Psoas muscle (tissue), 7 donors: ENCODE measurements at regions not wholly inside any gene's neighbourhood (a gene's known extent, or its start where the extent isn't known, plus 50 kb on each side); places are given as distances from the start of the nearest gene placed in this dataset.

Experiments
- ATAC-seq, 4 donors: fragments of 200-7000 bp; cut with Tn5 transposase; one replicate each; pipeline ENCODE4 v1.9.1; 2020; ENCODE audit warnings: moderate library complexity in 3 of 4, mild to moderate bottlenecking in 2 of 4
- DNase-seq, 2 donors: peaks; one replicate each; pipeline ENCODE4 v3.0.0-alpha.2; 2020
- H3K27ac ChIP-seq: fragments of 200-600 bp; one replicate; pipeline ENCODE4 v1.8.0; 2022
- H3K27me3 ChIP-seq, 3 donors: fragments of 200-600 bp in 1 of 3; one replicate each; pipeline versions ENCODE4 v1.6.1 to v1.8.0; 2013 to 2022; ENCODE audit warnings: low read length in 2 of 3, mild to moderate bottlenecking in 2 of 3, moderate library complexity in 1 of 3; ENCODE audit not compliant: insufficient read depth in 3 of 3
- H3K36me3 ChIP-seq, 2 donors: fragments of 200-600 bp in 1 of 2; one replicate each; pipeline versions ENCODE4 v1.6.1 to v1.8.0; 2013 to 2022; ENCODE audit warnings: low read depth in 1 of 2, mild to moderate bottlenecking in 1 of 2, moderate library complexity in 1 of 2; ENCODE audit not compliant: insufficient read depth in 1 of 2
- H3K4me1 ChIP-seq: fragments of 200-600 bp; one replicate; pipeline ENCODE4 v1.8.0; 2022
- H3K4me3 ChIP-seq: fragments of 200-600 bp; one replicate; pipeline ENCODE4 v1.8.0; 2022; ENCODE audit warnings: mild to moderate bottlenecking
- H3K9me3 ChIP-seq: fragments of 200-600 bp; one replicate; pipeline ENCODE4 v1.8.0; 2022
- WGBS, 3 donors: extraction: QIAGEN DNeasy Blood & Tissue Kit; methylation state at CpG; one replicate each; pipeline versions ENCODE4 v1.1.6 to v1.1.7; 2013; 5-methylcytosine and 5-hydroxymethylcytosine counted together
- intact Hi-C, 2 donors: fragments of 100-400 bp; cut with DNase I; formaldehyde crosslinking; loops; one replicate each; pipeline versions ENCODE4 v1.11.0 to v1.14.2; 2022
- TF ChIP-seq, protein P1 (sequence below): fragments of 200-600 bp; IDR thresholded peaks from one replicate; pipeline ENCODE4 v1.8.0; 2022; ENCODE audit warnings: antibody characterized with exemption
- donor health status: healthy with polysubstance abuse.
- donor health status: DM: no; HTN: no; CAD: no; lungs with moderate emphysema.
- donor health status: Bipolar disorder and iron deficiency.
- donor health status: healthy.
- donor health status: DM: yes; HTN: yes; CAD: no.
- donor health status: DM: no; HTN: no; CAD: no.
- donor health status: DM: yes; HTN: yes; CAD: no.

DNA sequence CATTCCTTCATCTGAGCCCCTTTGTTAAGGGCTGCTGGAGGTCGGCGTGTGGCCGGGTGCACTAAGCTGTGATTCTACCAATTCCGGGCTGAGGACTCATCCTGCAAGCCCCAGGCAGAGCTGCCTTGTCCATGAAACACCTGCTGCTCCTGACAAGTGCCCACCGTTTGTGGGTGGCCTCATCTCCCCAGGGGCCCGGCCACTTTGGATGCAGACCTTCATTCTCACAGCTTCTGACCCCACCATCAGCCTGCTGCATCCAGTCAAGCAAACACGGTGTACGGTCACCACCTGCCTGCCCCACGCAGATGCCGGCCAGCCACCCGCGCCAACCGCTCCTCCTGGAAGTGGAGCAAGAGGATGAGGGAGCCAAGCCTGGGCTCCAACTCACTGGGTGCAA is 382.7 kb downstream of the THBS2 start:
- intact Hi-C loops, result no loop called here

DNA sequence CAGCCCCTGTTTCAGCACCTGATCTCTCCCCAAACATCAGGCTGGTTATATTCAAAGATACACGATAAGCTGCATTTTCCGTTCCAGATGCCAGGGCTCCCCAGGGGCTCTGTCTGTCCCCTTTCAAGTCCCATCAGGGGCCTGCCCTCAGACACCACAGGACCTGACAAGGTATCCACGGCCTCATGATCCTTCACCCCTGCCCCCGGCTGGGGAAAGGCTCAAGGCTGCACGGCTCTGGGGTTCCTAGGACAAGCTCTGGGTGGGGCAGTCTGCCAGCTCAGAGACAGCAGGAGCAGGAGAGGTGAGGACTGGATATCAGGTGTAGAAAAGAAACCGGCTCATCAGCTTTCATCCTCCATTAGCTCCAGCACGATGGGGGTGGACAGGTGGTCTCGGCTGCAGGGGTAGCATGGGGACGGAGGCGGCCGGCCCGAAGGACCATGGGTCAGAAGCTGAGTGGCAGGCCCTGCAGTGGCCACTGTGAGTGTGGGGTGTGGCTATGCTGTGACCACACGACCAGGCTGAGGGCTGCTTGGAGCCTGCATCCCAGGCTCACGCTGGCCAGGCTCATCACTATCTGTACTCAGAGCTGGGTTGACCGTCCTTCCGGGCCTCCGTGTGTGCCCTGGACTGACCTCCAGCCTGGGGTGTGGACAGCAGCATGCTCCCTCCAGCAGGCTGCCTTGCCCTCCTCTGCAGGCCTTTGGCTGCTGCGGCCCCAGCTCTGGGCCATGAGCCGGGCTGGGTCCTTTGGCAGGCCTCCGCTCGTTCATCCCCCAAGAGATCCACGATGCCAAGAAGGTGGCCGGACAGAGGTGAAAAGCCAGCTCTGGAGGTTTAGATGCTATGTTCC is 386.2 kb downstream of the THBS2 start:
- TF ChIP-seq, protein P1, sequence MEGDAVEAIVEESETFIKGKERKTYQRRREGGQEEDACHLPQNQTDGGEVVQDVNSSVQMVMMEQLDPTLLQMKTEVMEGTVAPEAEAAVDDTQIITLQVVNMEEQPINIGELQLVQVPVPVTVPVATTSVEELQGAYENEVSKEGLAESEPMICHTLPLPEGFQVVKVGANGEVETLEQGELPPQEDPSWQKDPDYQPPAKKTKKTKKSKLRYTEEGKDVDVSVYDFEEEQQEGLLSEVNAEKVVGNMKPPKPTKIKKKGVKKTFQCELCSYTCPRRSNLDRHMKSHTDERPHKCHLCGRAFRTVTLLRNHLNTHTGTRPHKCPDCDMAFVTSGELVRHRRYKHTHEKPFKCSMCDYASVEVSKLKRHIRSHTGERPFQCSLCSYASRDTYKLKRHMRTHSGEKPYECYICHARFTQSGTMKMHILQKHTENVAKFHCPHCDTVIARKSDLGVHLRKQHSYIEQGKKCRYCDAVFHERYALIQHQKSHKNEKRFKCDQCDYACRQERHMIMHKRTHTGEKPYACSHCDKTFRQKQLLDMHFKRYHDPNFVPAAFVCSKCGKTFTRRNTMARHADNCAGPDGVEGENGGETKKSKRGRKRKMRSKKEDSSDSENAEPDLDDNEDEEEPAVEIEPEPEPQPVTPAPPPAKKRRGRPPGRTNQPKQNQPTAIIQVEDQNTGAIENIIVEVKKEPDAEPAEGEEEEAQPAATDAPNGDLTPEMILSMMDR, result no peak
- peaks cover 10% of the 10 kb centered on the region for H3K4me1 ChIP-seq
- 81 to 87% (median 83%) methylated on average over 21 to 23 of the region's 23 CpGs for WGBS, 3 donors
- DNase-seq (no peak), ATAC-seq (no peak)
- no peak overlapping the region for H3K4me3 ChIP-seq
- H3K9me3 ChIP-seq, result no peaks in the 10 kb centered on the region
- no peak overlapping the region for H3K27ac ChIP-seq
- no peaks in the 10 kb centered on the region for H3K27me3 ChIP-seq
- intact Hi-C loops, result no loop called here
- no peaks in the 10 kb centered on the region for H3K36me3 ChIP-seq

More for the DNA sequence above, 382.7 kb downstream of the THBS2 start:
- peaks cover 0 to 6% (median 0%) of the 10 kb centered on the region in 3 donors for H3K27me3 ChIP-seq
- H3K9me3 ChIP-seq, result no peaks in the 10 kb centered on the region
- H3K27ac ChIP-seq, result no peak overlapping the region
- ATAC-seq, result no peak
- WGBS, 3 donors, result 65 to 77% (median 68%) methylated on average over 13 of the region's 13 CpGs
- H3K4me1 ChIP-seq, result peaks cover 1% of the 10 kb centered on the region
- DNase-seq, result no peak
- H3K36me3 ChIP-seq, result no peaks in the 10 kb centered on the region
- H3K4me3 ChIP-seq, result no peak overlapping the region
- TF ChIP-seq, protein P1, result no peak

DNA sequence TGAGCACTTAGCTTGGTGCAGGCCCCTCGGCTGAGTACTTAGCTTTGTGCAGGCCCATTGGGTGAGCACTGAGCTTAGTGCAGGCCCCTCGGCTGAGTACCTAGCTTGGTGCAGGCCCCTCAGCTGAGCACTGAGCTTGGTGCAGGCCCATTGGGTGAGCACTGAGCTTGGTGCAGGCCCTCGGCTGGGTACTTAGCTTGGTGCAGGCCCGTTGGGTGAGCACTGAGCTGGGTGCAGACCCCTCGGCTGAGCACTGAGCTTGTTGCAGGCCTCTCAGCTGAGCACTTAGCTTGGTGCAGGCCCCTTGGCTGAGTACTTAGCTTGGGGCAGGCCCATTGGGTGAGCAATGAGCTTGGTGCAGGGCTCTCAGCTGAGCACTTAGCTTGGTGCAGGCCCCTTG is 387.1 kb downstream of the THBS2 start:
- Histone ChIP-seq H3K27me3 (no peaks in the 10 kb centered on the region), H3K4me3 (no peak overlapping the region), H3K27ac (no peak overlapping the region), H3K9me3 (no peaks in the 10 kb centered on the region), H3K4me1 (peaks cover 10% of the 10 kb centered on the region), H3K36me3 (no peaks in the 10 kb centered on the region)
- TF ChIP-seq, protein P1, result no peak
- 90 to 94% (median 92%) methylated on average over 5 of the region's 5 CpGs for WGBS, 3 donors
- ATAC-seq (peak in 2 of 4 donors; percentile 19 to 32), DNase-seq (no peak)
- intact Hi-C loops, result no loop called here

DNA sequence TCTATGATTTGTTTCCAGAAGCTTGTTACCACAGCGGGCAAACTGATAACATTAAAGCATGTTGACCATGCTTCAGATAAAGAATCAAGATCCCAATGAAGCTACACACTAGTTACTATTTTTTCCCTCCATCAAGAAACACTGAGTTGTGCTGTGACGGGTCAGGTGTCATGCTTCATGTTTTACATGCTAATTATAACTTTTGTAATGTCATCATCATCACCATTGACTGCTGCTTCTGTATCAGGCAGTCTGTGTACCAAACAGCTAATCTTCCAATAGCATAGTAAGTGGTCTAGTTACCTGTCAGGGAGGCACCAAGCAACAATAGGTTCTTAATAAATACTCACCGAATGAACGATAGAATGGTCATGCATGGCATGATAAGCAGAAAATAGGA is 388.1 kb downstream of the THBS2 start:
- no peak for DNase-seq
- TF ChIP-seq, protein P1, result no peak
- Histone ChIP-seq H3K4me1 (peaks cover 10% of the 10 kb centered on the region), H3K9me3 (no peaks in the 10 kb centered on the region), H3K27me3 (no peaks in the 10 kb centered on the region), H3K4me3 (no peak overlapping the region), H3K36me3 (no peaks in the 10 kb centered on the region), H3K27ac (no peak overlapping the region)
- WGBS, 3 donors, result 48 to 70% (median 59%) methylated on average over 4 of the region's 4 CpGs
- intact Hi-C loops, result no loop called here
- peak in 3 of 4 donors; percentile 40 to 81 (median 77) for ATAC-seq
